ENCODE measurements at regions not wholly inside any gene's neighbourhood (a gene's known extent, or its start where the extent isn't known, plus 50 kb on each side); places are given as distances from the start of the nearest gene placed in this dataset.

DNA sequence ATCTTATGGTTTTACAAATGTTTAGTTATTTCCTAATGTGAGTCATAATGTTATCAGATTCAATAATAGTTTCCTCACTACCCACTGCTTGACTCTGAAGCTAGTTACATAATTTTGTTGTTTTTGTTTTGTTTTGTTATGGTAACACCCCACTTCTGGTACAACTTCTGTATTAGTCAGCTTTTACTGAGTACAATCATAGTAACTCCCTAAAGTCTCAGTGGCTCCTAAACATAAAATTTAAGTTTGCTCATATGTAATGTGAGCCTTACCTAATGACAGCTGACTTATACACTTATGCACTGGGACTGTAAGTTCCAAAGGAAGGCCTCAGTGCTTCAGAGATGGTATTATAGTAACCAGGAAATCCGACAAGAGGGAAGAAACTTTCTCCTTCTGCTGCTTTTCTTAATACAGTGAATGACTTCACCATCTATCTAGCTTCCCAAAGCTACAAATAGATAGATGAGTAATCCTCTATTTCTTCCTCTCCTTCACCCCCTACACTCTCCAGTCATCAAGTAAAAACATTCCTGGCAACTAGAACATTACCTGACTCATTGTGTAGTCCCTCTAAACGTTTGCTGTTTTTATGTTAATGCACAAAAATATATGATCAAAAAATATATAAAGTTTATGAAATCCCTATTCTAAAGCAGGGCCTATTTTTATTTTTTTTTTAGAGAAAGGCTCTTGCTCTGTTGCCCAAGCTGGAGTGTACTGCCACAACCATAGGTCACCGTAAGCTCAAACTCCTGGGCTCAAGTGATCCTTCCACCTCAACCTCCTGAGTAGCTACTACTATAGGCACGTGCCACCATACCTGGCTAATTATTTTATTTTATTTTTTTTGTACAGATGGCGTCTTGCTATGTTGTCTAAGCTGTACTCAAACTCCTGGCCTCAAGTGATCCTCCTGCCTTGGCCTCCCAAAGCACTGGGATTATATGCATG, 563.0 kb downstream of the SOX6 start:
- H3K4me3 ChIP-seq (ENCODE audit: low read depth, low read length), result no peak overlapping the region
- no peak for DNase-seq (ENCODE audit: low read depth)
- TF ChIP-seq, protein P1, sequence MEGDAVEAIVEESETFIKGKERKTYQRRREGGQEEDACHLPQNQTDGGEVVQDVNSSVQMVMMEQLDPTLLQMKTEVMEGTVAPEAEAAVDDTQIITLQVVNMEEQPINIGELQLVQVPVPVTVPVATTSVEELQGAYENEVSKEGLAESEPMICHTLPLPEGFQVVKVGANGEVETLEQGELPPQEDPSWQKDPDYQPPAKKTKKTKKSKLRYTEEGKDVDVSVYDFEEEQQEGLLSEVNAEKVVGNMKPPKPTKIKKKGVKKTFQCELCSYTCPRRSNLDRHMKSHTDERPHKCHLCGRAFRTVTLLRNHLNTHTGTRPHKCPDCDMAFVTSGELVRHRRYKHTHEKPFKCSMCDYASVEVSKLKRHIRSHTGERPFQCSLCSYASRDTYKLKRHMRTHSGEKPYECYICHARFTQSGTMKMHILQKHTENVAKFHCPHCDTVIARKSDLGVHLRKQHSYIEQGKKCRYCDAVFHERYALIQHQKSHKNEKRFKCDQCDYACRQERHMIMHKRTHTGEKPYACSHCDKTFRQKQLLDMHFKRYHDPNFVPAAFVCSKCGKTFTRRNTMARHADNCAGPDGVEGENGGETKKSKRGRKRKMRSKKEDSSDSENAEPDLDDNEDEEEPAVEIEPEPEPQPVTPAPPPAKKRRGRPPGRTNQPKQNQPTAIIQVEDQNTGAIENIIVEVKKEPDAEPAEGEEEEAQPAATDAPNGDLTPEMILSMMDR (IDR thresholded peaks at IDR 0.05; ENCODE audit: control insufficient read depth, extremely low read depth, insufficient read depth), result no peak

DNA sequence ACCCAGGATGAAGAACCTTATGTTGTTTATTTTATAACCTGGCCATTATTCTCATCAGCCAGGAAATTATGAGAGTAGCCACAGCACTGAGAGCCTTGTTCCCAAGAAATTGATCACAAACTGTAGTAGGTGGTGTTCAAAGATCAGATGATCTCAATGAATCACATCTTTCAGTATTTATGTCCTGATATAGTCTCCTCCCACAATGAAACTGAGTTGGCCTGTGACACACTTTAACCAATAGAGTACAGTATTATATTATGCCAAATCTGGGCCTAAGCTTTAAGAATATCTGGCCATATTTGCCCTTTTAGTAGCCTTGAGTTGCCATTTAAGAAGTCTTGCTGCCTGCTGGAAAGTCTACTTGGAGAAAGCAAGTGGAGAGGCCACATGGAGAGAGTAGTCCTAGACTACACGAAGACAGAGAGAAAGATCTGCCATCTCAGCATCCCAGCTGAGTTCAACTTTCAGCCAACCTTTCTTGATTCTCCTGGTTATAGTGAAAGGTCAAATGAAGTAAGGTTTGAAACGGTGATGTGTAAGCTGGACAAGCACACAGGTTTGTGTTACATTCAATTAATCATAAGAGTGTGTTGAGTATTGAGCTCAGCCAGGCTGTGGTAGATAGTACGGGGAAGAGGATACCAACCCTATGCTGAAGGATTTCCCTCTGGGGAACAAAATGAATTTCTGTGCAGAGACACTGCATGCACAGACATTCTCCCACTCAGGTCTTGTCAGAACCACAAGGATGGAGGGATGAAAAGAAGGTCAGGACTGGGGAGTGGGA, 561.8 kb downstream of the SOX6 start:
- DNase-seq (ENCODE audit: low read depth), result no peak
- TF ChIP-seq, protein P1 (IDR thresholded peaks at IDR 0.05; ENCODE audit: control insufficient read depth, extremely low read depth, insufficient read depth), result no peak

DNA sequence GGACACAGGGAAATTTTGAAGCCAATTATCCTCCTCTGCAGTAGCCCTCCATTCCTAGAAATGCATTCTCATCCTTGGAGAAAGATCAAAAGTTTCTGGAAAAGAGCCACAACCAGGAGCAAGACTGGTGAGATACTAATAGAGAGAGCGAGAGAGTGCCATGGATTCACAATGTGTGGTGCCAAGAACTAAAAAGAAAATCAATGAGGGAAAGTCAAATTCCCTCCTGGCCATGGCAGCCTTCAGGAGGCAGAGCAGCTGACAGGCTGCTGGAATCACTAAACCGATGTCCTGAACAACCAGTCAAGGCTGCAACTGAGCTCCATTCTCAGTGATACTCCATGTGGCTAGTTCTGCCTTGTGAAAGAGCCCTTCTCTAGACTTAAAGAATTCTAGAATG, 561.0 kb downstream of the SOX6 start:
- TF ChIP-seq, protein P1 (IDR thresholded peaks at IDR 0.05; ENCODE audit: control insufficient read depth, extremely low read depth, insufficient read depth), result no peak
- DNase-seq (ENCODE audit: low read depth), result no peak
- H3K4me3 ChIP-seq (ENCODE audit: low read depth, low read length), result no peak overlapping the region

More for the DNA sequence above, 561.8 kb downstream of the SOX6 start:
- no peak overlapping the region for H3K4me3 ChIP-seq (ENCODE audit: low read depth, low read length)

DNA sequence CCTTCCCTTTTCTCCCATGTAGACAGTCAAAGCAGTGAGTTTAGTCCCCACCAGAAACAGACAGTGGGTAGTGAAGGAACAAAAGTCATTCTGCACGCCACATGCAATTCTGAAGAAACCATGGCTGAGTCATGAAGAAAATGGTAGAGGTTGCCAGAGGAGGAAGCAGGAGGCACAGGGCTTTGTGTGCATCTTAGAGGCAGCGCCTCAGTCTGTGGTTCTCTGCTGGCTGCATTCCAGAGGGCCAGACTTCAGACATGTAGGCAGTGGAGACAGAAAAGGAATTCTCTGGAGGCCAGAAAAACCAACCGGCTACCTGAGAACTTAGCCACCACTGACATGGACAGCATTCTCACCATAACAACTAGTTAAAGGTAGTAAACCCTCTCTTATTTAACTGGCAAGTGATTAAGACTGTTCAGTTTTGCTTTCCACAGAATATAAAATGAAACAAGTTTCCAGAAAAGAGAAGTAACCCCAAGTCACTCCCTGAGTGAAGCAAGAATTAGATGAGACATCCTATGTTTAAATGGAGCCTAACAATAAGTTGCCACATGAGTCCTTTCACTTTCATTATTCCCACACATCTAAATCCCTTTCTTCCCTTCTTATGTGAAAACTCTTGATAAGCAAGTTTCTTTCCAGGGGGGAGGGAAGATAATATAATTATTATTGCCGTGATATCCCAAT, 556.1 kb downstream of the SOX6 start:
- H3K4me3 ChIP-seq (ENCODE audit: low read depth, low read length), result no peak overlapping the region
- TF ChIP-seq, protein P1 (IDR thresholded peaks at IDR 0.05; ENCODE audit: control insufficient read depth, extremely low read depth, insufficient read depth), result no peak
- DNase-seq (ENCODE audit: low read depth), result no peak

DNA sequence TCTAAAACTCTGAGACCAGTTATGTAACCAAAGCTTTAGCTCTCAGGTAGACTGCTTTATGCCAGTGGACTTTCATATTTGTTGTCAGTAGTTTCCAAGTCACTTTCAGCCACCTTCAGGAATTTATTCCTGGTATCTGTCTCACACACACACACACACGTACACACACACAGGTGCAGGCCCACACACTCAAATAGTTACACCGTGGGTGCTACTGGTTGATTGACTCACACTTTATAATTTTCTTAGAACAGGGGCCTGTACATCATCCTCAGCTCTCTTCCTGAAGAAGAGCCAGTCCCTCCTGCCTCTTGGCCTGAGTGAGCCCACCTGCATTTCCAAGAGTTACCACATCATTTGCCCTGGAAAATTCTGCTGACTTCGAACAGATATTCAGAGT, 555.2 kb downstream of the SOX6 start:
- H3K4me3 ChIP-seq (ENCODE audit: low read depth, low read length), result no peak overlapping the region

DNA sequence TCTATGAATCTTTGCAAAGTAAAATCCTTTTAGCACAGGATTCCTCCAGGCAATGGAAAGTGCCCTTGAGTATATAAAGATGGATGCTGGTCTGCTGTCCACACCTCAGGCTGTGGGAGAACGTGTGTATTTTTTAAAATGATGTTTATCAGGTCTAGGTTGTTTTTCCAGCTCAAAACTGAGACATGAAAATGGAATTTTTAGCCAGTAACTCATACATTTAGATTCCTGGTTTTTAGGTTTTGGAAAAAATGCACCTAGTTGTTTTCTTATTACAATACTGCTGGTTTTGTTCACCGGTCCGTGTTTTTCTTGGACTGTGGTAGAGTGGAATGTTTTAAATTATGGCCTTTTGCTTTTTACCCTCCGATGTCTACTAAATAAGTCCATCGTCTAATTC, 554.7 kb downstream of the SOX6 start:
- no peak overlapping the region for H3K4me3 ChIP-seq (ENCODE audit: low read depth, low read length)
- DNase-seq (ENCODE audit: low read depth), result no peak
- TF ChIP-seq, protein P1 (IDR thresholded peaks at IDR 0.05; ENCODE audit: control insufficient read depth, extremely low read depth, insufficient read depth), result no peak

More for the DNA sequence above, 555.2 kb downstream of the SOX6 start:
- no peak for DNase-seq (ENCODE audit: low read depth)
- TF ChIP-seq, protein P1 (IDR thresholded peaks at IDR 0.05; ENCODE audit: control insufficient read depth, extremely low read depth, insufficient read depth), result no peak
